Activated naive CD4-positive, alpha-beta T cell (primary cell): ENCODE measurements at regions not wholly inside any gene's neighbourhood (a gene's known extent, or its start where the extent isn't known, plus 50 kb on each side); places are given as distances from the start of the nearest gene placed in this dataset.

Experiments used
- DNase-seq, 4 experiments: peaks; one replicate each; lab custom pipeline; 2025; lab: John Stamatoyannopoulos, UW

DNA sequence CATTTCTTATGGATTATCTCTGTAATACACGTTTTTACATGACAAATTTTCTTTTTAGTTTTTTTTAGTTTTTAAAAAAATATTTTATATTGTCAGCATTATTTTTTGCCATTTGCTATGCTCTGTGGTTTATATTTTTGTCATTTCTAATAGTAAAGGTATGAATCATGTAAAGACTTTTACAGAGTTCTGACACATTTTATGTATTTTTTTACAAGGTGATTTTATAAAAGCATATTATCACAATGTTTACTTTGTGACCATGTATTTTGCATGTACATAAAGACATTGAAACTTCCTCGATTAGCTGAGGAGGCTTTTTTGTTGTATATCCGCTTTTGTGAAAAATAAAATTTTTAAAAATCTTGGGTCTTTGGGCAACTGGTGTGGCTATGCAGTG is 1705.1 kb downstream of the PCDH7 start:
- no peak for DNase-seq

DNA sequence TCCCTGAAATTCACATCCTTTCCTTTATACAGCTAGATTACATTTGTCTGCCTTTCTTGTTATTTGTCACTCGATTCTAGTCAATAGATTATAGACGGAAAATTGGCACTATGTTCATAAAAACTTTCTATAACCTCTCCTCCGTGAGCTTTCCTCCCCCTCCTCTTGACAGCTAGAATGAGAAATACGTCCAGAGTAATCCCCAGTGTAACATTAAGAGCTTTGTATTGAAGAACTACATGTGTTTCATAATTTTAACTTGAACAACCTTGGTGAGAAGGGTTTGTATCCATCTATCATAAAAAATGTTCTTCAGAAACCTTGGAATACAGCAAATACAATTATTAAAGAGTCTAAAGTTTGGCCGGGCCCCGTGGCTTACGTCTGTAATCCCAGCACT is 1707.4 kb downstream of the PCDH7 start:
- DNase-seq, result no peak

DNA sequence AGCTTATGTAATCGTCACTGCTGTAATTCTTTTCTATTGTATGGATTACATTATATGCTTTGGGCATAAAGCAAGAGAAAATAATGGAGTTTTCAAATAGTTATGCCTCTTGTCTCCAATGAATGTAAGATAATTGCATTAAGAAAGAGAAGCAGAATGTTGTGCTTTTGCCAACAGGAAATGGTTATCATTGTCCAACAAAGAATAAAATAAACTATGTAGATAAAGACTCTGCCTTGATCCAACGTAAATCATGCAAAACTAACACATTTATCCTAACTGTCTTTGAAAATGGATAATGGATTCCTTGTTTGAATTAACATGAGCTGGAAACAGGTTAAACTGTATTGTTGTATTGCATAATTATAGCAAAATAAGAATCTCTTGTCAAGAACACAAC is 1709.0 kb downstream of the PCDH7 start:
- DNase-seq, result no peak

DNA sequence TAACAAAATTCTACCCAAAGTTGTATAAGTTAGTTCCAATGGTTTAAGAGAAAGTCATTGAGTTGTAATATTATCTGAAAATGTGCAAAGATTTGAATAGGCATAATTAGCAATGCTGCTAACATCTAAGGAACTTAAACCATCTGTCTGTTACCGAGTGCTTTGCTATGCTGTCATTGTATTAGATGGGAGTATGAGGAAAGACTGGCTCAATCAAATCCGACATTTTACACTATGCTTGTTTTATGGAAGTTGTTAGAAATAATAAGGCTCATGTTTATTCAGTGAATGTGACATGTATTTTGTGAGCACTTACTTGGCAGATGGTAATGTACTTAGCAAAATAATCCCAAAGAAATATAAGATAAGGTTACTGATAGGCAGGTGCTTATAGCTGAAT is 1715.1 kb downstream of the PCDH7 start:
- no peak for DNase-seq

DNA sequence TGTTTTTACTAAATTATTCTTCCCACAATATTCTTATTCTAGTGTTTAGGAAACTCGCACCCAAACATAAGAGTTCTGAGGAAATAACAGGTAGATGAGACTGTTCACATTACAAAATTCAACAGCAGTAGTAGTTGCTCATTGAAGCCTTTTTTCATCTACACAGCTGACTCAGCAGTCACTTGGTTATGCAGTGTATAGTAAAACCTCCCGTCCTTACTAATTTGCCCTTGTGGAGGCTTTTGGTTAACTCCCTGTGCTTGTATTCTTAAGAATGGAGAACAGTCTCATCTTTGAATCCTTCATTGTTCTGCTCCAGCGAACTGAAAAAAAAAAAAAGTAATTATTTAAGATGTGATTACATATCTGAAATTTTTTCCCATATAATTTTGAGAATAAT is 1716.6 kb downstream of the PCDH7 start:
- DNase-seq, result no peak

DNA sequence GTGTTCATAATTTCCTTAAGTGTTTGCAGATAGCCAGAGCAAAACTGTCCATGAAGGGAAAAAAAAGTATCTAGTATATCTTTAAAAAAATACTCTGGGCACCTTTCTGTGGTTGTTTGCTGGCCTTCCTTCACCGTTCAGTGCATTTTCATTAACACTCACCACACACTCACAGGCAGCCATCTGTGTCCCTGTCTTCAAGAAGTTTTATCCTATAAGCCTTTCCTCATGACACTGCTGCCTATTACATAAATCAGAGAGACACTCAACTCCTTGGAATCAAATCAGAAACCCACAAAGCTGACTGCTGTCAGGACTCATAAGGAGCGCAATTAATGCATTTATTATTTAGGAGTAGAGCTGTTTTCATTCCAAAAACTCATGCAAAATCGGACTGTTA is 1720.2 kb downstream of the PCDH7 start:
- DNase-seq, result no peak

DNA sequence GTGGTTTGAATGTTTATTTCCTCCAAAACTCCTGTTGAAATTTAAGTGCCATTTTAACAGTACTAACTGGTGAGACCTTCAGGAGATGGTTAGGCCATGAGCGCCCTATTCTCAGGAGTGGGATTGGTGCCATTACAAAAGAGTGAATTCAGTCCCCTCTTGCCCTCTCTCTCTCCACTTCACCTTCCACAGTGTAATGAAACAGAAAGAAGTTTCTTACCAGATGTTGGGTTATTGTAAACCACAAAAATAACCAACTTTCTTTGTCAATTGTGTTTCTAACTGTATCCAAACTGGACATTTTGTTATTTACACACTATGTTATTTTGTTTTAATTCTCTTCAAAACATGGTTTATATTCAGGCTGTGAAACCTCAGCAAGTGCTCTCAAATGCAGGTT is 1734.3 kb downstream of the PCDH7 start:
- DNase-seq, result no peak

DNA sequence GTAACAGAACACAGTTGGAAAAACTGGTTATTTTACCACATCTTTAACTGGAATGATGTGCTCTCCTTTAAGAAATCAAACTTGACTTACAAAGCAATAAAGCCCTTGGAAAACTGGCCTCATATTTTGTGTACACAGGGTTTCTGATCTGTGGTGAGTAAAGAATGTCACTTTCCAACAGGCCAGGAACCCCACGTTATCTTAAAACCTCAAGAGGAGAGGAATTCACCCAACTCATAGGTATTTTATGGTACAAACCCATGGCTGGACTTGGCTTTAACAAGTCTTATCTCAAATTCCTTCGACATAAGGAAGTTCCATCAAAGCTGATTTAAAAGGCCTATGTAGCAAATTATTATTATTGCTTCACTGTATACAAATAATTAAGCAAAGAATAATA is 1735.1 kb downstream of the PCDH7 start:
- no peak for DNase-seq

DNA sequence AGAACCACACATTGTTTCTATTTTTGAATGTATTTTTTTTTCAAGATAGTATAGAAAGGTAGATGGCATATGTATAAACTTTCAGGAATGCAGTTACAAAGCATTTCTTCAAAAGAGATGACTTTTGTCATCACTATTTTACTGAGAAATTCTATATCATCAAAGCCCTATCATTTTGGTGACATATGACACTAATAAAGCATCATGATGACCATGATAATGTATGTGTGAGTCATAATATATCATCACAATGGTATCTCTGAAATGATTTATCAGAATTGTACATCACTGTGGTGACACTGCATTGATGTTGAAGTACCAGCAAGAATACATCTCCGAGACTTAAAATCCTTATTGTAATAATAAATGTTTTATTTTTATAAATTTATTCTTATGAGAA is 1740.8 kb downstream of the PCDH7 start:
- DNase-seq, result no peak

DNA sequence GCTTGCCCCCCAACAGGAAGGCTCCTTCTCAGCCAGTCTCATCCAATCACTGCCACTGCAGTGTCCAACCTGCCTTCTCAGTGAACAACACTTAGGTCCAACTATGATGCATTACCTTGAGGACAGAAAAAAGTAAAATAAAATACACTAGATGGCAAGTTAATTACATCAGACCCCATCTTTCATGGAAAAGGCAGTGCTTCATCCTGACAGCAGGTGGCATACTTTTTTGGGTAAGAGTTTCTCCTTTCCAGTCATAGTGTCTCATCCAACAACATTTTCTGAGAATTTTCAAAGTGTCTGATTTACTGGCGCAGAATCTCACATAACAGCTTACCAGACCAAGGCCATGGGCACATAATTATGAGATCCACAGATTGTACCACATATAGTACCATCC is 1742.8 kb downstream of the PCDH7 start:
- no peak for DNase-seq

DNA sequence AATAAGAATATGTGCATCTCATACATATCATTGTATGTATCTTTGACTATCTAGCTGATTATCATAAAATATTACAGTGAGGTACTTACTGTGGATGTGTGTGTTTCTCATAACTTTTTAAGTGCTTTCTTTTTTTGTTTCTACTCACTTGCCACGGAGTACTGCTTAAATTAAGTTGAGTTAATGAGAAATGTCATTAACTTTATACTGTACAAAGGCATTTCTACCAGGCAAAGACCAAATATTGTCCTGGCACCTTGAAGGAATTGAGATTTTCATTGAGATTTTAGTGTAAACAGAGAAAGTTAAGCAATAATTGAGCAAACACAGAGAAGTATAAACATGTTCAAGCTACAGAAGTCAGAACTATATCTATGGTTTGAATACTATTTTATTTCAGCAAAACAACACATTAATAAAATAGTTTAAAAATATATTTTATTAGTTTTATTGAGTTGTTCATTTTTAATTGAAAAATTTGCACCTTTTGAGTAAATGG is 1750.0 kb downstream of the PCDH7 start:
- no peak for DNase-seq

DNA sequence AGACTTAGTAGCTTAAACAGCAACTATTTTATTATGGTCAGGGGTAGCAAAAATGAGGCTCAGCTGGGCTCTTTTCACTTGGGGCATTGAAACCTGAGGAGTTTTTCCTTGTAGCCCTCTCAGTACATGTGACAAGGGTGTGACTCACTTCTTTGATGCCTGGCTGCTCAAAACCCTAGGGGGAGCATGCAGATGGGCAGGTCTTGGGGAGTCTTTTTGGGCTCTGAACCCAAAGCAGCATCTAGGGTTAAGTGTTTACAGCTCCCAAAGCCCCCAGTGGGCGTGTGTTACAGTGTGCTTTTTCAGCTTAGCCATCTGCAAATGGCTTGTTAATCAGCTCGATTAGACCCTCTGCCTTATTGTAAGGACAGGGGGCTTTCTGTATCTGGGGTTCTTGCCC is 1752.7 kb downstream of the PCDH7 start:
- no peak for DNase-seq

DNA sequence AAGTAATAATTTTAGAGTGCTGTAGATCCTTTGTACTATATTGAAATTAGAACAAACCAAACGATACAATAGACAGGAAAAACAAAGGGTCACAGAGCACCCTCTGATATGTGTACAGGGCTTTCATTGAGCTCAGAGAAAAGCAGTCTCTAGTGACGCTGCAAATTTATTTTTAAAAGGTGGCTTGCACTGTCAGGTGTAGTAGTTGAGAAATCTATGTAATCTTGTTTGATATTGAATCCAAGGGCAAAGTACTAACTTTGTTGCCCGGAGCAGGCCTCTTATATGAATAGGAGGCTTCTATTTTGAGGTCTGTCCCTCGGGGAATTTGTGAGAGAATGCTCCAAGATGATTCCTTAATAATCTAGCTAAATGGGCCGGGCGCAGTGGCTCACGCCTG is 1755.5 kb downstream of the PCDH7 start:
- DNase-seq, result no peak

DNA sequence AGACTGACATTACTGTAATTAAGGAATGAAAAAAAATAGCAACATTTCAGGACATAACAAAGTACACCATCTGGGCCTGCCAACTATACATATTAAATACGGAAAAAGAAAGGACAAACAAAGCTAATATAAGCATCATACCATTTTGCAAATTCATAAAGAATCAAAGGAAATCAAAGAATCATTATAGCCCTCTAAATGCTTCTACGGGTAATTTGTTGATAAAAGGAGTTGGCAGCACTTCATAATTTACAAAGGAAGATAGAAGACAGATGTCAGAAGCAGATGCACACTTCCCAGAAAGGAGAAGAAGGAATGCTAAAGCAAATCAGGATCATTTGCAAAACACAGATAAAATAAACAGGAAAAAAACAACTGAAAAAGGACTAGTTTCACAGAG is 1757.3 kb downstream of the PCDH7 start:
- DNase-seq, result no peak

DNA sequence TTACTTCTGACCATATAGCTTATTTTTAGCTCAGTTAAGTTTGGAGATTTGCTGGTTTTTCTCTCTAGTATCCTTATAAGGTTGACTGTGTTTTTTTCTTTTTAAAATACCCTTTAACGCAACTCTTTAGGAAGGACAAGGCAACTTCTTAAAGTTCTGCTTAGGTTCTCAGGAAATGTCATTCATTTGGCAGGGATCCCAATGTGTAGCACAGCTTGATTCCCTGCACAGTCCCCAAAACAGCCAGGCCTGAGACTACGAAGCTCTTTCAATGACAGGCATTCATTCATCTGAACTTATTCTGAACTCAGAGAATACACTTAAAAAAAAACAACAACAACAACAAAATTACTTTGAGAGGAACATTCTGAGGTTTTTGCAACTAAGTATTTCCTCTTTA is 1765.8 kb downstream of the PCDH7 start:
- no peak for DNase-seq

DNA sequence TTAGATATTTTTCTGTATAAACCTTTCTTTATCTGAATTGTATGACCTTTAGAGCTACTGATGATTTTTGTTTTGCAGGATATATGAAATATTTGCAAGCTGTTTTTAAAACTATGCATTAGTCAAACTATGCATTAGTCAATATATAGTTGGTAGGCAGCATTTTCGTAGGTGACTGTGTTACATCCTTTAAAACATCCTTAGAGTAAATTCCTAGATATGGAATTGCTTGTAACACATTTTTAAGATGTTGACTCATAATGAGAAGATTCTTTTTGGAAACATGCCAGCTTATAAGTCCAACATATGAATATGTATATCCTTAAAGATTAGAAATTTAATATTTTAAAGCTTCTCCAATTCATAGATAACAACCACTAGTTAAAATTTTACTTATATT is 1768.5 kb downstream of the PCDH7 start:
- no peak for DNase-seq

DNA sequence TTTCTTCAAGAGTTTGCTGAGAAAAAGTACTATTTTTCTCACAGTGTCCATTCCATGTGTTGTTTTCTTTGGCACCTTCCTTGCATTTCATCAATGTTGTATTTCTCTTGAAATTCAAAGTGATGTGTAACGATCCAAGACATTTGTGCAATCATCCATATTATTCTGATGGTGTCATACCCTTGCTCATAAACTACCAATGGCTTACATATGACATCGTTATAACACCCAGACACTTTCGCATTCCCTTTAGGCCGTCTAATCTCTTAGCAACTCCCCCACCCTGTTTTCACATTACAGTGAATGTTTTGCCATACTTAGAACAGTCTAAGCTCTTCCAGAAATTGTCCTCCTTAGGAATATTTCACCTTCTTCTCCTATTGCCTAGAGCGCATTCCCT is 1779.0 kb downstream of the PCDH7 start:
- no peak for DNase-seq

DNA sequence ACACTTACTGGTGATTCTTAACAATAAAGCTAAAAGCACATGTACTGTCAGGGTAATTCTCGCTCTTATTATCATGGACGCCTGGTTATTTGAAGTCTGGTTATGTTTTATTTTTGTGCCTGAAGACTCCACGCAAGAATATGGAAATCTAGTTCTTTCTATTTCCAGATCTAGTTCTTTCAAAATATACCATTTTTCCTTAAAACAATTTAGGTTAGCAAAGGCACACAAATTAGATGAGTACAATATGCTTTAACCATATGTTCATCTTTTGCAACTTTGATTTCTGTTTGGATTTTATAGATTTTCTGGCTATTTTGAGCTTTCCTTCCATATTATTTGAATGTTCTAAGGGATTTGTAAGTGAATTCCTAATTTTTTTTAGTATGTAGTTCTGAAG is 1783.1 kb downstream of the PCDH7 start:
- DNase-seq, result no peak

DNA sequence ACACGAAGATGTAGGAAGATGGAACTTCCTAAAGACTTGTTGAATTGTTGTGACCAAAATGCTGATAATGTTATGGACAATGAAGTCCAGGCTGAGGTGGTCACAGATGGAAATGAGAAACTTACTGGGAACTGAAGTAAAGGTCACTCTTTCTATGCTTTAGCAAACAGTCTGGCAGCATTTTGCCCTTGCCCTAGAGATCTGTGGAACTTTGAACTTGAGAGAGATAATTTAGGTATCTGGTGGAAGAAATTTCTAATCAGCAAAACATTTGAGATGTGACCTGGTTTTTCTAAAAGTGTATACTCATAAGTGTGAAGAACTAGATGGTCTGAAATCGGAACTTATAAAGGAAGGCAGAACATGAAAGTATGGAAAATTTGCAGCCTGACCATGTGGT is 1785.9 kb downstream of the PCDH7 start:
- no peak for DNase-seq

DNA sequence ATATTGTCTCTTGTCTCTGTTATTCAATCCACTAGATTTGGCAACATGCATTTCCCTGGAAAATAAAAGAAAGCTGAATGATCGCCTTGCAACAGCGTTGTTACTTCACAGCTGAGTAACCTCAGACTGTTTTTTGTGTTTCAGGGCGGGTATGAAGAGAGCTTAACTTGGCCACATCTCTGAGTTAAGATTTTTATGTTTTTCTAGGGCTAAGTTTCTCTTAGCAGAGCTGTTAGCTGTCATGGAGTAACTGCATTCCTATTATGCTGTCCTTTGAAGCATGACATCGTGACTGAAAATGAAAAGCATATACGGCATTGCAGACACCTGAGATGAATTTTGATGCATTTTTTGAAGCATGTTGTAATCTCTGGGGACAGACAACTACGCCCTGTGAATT is 1798.9 kb downstream of the PCDH7 start:
- no peak for DNase-seq

DNA sequence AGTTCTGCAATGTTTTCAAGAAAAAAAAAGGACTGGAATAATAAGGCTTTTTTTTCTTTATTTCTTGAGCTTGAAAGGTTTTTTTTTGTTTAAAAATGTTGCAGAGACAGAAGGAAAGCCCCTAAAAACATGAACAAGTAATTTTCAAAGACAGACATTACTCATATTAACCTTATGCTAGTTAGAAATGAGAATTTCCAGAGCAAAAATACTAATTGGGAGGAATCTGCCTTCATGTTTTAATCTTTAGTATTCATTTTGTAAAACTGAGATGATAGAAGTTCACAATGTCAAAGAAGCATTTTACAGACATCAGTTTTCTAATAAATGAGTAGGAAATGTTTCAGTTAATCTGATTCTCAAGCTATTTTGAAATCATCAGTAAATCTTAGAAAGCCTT is 1805.3 kb downstream of the PCDH7 start:
- DNase-seq, result no peak

DNA sequence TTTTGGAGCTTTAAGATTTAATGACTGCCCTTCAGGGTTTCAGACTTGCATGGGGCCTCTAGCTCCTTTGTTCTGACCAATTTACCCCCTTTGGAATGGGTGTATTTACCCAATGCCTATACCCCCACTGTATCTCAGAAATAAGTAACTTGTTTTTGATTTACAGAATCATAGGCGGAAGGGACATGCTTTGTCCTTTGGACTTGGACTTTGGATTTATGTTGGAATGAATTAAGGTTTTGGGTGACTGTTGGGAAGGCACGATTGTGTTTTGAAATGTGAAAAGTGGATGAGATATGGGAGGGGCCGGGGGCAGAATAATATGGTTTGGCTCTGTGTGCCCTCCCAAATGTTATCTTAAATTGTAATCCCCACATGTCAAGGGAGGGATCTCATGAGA is 1824.7 kb downstream of the PCDH7 start:
- no peak for DNase-seq

DNA sequence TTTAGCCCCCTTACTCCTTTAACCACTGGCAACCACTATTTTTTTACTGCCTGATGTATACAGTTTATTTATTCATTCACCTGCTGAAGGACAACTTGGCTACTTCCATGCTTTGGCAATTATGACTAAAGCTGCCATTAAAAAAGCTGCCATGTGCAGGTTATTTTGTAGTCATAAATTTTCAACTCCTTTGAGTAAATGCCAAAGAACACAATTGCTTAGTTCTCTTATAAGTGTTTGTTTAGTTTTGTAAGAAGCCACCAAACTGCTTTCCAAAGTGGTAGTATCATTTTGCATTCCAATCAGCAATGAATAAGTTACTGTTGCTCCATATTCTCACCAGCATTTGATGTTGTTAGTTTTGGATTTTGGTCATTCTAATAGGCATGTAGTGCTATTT is 1831.8 kb downstream of the PCDH7 start:
- DNase-seq, result no peak

DNA sequence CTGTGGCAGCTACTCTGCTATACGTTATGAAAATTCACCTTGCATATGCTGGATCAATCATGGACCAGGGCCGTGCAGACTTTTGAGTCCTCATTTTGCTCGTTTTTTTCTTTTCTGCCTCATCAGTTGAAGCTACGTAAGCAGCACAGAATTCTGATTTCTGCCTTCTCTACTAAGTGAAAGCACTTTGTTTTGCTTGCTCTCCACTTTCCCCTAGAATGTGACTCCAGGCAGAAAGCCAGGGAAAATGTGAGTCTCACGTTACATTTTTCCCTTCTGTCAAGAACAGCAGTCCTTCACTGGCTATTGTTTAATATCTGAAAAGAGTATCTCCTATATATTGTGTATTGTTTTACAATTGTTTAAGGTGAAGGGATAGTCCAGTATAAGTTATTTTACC is 1840.1 kb downstream of the PCDH7 start:
- DNase-seq, result no peak

DNA sequence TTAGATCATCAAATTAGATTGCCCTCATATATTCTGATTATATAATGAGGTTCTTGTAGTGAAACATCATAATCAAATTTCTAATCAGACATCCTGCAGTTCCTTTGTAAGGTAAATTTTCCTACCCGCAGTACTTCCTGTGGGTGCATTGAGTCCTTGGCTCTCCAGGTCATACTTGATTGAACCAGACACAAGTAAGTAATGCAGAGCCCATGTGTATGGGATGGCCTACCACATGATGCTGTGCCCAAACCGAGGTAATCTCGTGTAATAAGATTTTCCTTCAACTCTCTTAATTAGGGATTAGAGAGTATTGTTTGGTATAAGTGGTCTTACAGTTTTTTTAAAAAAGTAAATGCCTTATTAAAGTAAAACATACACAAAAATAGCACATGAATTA is 1841.8 kb downstream of the PCDH7 start:
- no peak for DNase-seq
